SK-N-MC (cell line): ENCODE measurements at regions not wholly inside any gene's neighbourhood (a gene's known extent, or its start where the extent isn't known, plus 50 kb on each side); places are given as distances from the start of the nearest gene placed in this dataset.
"Not testable (repeated sequence)": the region's sequence is repeated elsewhere in the genome, so short reads cannot be mapped to it uniquely, and the experiment has no call there.

ENCODE experiments used
- DNase-seq: peaks from one replicate; pipeline ENCODE4 v3.0.0-alpha.2; 2011; ENCODE audit warnings: low read depth, low spot score
- H3K27ac ChIP-seq: fragments of 200-600 bp; sonication (generic); 2 replicates; pipeline ENCODE4 v1.5.1; 2016; ENCODE audit warnings: mixed run types
- H3K36me3 ChIP-seq: fragments of 200-600 bp; sonication (generic); 2 replicates; pipeline ENCODE4 v1.6.1; 2017; ENCODE audit warnings: antibody characterized with exemption, low read length, mixed read lengths; ENCODE audit not compliant: insufficient read depth
- H3K4me3 ChIP-seq: fragments of 200-600 bp; sonication (generic); 2 replicates; pipeline ENCODE4 v1.5.1; 2016
- H3K9ac ChIP-seq: fragments of 200-600 bp; sonication (generic); 2 replicates; pipeline ENCODE4 v1.8.0; 2017; ENCODE audit warnings: mixed run types, mixed read lengths; ENCODE audit not compliant: insufficient read length
- H3K9me3 ChIP-seq: fragments of 200-600 bp; sonication (generic); 2 replicates; pipeline ENCODE4 v1.6.1; 2017; ENCODE audit warnings: low read depth, mild to moderate bottlenecking, antibody characterized with exemption, low read length, moderate library complexity, mixed read lengths
- EZH2 ChIP-seq: fragments of 200-600 bp; sonication (generic); IDR thresholded peaks from one replicate; pipeline ENCODE4 v1.6.1; 2017; ENCODE audit warnings: antibody characterized with exemption
- FOXP2 ChIP-seq: optimal IDR thresholded peaks from 2 replicates; pipeline ENCODE3; 2011; ENCODE audit warnings: mild to moderate bottlenecking, moderate library complexity; ENCODE audit not compliant: insufficient read depth; ENCODE audit errors: extremely low read length, control extremely low read depth
- POLR2AphosphoS5 ChIP-seq: IDR thresholded peaks from 2 replicates; pipeline ENCODE4 v1.6.1; 2012; ENCODE audit warnings: mild to moderate bottlenecking, low read depth, low read length, borderline replicate concordance

DNA sequence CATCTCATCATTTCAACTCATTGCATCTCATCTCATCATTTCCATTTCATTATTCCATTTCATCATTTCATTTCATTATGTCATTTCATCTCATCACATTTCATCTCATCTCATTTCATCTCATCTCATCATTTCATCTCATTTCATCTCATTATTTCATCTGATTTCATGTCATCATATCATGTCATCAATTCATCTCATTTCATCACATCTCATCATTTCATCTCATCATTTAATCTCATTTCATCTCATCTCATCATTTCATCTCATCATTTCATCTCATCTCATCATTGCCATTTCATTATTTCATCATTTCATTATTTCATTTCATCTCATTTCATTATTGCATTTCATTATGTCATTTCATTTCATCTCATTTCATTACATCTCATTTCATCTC lies 410.5 kb downstream of the ZNF33B start:
- DNase-seq, result not testable (repeated sequence)

DNA sequence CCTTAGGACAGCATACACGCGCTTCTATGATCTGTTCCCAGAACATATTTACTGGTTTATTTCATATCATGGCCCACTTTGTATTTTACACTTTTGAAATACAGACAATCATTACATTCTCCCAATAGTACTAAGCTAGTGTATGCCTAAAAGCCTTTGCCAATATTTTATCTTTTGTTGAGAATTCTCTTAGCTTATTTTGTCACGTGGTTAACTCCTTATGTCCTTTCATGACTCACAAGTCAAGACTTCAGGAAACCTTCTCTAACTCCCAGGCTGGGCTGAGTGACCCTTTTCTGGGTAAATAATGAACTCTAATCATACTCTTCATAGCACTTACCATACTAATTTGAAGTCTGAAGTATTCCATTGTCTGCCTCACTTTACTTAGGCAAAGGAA lies 444.8 kb downstream of the ZNF33B start:
- not testable (repeated sequence) for H3K9me3 ChIP-seq, H3K9ac ChIP-seq, DNase-seq, H3K4me3 ChIP-seq, H3K27ac ChIP-seq, H3K36me3 ChIP-seq

More for the DNA sequence above, 410.5 kb downstream of the ZNF33B start:
- not testable (repeated sequence) for H3K9me3 ChIP-seq, H3K36me3 ChIP-seq, H3K4me3 ChIP-seq, H3K27ac ChIP-seq, H3K9ac ChIP-seq

- not testable (repeated sequence) for H3K27ac ChIP-seq, H3K9me3 ChIP-seq, DNase-seq, H3K9ac ChIP-seq, H3K4me3 ChIP-seq, H3K36me3 ChIP-seq
These were observed 445.9 kb downstream of the ZNF33B start for GRCh38 chr10:42192450-42192849.

- H3K9ac ChIP-seq, H3K27ac ChIP-seq, H3K4me3 ChIP-seq, DNase-seq, H3K9me3 ChIP-seq, H3K36me3 ChIP-seq: not testable (repeated sequence)
These were observed 450.7 kb downstream of the ZNF33B start for GRCh38 chr10:42187501-42188195.

DNA sequence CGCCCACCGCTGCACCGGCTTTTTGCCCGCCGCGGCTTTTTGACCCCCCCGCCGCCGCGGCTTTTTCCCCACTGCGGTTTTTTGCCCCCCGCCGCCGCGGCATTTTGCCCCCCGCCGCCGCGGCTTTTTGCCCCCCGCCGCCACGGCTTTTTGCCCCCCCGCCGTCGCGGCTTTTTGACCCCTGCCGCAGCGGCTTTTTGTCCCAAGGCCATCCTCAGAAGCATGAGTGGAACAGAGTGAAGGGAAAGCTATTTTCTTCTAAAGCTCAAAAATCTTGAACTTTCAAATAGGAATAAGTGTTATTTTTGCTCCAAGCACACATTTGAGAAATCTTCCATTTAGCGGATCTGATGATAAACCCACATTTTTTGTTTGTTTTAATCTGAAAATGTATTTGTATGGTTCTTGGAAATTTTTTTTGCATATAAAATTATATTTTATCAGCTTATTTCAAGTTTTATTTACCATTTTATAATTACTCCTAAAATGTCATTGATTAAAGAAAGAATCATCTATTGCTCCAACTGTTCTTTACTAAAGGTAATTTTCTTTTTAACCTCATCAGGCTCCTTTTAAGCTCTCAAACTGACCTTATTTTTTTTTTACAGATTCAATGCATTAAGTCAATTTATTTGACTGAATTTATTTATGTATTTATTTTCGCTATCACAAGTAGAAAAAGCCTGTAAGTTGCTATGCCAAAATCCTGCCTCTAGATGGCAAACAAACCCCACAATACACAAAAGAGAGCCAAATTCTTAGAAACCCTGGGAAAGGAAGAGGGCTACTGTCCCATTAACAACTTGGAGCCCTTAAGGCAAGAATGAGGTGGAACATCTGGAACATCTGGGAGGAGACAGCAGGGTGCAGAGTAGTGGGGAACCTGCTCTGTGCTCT lies 460.3 kb downstream of the ZNF33B start:
- DNase-seq, H3K27ac ChIP-seq, H3K9me3 ChIP-seq, H3K36me3 ChIP-seq, H3K4me3 ChIP-seq, H3K9ac ChIP-seq: not testable (repeated sequence)

GRCh38 chr10:42177077-42177792 lies 461.1 kb downstream of the ZNF33B start:
- TF ChIP-seq FOXP2, result no peak
- no peak for TF ChIP-seq EZH2
- TF ChIP-seq POLR2AphosphoS5, result no peak
- DNase-seq, result no peak
- Histone ChIP-seq H3K4me3 (no peak overlapping the region), H3K36me3 (no peaks in the 10 kb centered on the region), H3K9me3 (no peaks in the 10 kb centered on the region), H3K27ac (no peak overlapping the region), H3K9ac (no peak overlapping the region)

DNA sequence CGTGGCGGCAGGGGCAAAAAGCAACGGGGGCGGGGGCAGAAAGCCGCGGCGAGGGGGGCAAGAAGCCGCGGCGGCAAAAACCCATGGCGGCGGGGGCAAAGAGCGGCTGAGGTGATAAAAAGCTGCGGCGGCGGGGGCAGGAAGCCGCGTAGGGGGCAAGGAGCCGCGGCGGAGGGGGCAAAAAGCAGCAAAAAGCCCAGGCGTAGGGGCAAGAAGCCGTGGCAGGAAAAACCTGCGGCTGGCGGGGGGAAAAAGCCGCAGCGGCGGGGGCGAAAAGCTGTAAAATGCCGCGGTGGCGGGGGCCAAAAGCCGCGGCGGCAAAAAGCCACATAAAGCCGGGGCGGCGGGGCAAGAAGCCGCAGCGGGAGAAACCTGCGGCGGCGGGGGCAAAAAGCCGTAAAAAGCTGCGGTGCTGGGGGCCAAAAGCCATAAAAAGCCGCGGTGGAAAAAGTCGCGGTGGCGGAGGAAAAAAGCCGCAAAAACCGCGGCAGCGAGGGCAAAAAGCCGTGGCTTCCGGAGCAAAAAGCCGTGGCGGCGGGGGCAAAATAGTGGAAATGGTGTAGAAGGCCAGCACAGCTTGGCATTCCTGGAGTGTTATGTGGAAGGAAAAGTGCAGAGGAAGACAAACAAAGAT lies 487.8 kb downstream of the ZNF33B start:
- no peak for DNase-seq
- no peak overlapping the region for H3K4me3 ChIP-seq
- no peak overlapping the region for H3K27ac ChIP-seq
- no peaks in the 10 kb centered on the region for H3K36me3 ChIP-seq
- H3K9ac ChIP-seq, result no peak overlapping the region
- no peak for TF ChIP-seq FOXP2
- no peak for TF ChIP-seq EZH2
- no peak for TF ChIP-seq POLR2AphosphoS5
- no peaks in the 10 kb centered on the region for H3K9me3 ChIP-seq

DNA sequence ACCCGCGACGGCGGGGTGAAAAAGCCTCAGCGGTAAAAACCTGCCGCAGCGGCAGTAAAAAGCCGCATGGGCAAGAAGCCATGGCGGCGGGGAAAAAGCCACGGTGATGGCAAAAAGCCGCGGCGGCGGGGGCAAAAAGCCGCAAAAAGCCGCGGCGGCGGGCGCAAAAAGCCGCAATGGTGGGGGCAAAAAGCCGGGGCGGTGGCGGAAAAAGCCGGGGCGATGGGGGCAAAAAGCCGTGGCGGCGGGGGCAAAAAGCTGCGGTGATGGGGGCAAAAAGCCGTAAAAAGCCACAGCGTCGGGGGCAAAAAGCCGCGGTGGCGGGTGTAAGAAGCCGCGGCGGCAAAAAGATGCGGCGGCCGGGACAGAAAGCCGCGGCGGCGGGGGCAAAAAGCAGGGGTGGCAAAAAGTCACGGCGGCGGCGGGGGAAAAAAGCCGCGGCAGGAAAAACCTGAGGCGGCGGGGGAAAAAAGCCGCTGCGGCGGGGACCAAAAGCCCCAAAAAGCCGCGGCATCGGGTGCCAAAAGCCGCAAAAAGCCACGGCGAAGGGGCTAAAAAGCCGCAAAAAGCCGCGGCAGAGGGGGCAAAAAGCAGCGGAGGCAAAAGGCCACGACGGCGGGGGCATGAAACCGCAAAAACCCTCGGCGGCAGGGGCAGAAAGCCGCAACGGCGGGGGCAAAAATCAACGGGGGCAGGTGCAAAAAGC lies 488.5 kb downstream of the ZNF33B start:
- DNase-seq, result no peak
- Histone ChIP-seq H3K36me3 (no peaks in the 10 kb centered on the region), H3K27ac (no peak overlapping the region), H3K9ac (no peak overlapping the region), H3K9me3 (no peaks in the 10 kb centered on the region), H3K4me3 (no peak overlapping the region)
- TF ChIP-seq EZH2 (no peak), FOXP2 (no peak), POLR2AphosphoS5 (no peak)
